NCI-H226 (cell line): ENCODE measurements at regions not wholly inside any gene's neighbourhood (a gene's known extent, or its start where the extent isn't known, plus 50 kb on each side); places are given as distances from the start of the nearest gene placed in this dataset.
"Not testable (repeated sequence)": the region's sequence is repeated elsewhere in the genome, so short reads cannot be mapped to it uniquely, and the experiment has no call there.

Experiments used
- DNase-seq: peaks from one replicate; pipeline ENCODE4 v3.0.0-alpha.2; 2015

- DNase-seq = no peak
These were observed 105.8 kb upstream of the RAB4A start for GRCh38 chr1:229164836-229165735.

DNA sequence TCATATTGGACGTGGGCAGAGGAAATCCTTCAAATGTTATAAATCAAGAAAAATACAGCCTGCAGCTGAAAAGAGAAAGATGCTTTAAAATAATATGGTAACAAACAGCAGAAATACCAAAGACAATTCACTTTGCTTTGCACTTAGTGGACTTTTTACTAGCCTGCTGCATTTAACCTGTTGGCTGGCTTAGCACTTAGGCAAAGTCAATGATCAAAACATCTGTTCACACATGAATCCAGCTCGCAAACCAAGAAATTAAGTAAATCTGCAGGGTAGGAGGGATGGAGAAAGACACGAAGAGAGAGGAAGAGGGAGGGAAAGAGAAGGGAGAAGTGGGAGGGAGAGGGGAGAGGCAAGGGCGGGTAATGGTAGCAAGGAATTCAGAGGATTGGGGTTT, 103.6 kb upstream of the RAB4A start:
- DNase-seq = no peak

GRCh38 chr1:229169399-229169798, 101.5 kb upstream of the RAB4A start:
- no peak for DNase-seq

GRCh38 chr1:229170274-229170673, 100.6 kb upstream of the RAB4A start:
- DNase-seq = no peak

GRCh38 chr1:229170778-229171505, 100.0 kb upstream of the RAB4A start:
- DNase-seq = no peak

DNA sequence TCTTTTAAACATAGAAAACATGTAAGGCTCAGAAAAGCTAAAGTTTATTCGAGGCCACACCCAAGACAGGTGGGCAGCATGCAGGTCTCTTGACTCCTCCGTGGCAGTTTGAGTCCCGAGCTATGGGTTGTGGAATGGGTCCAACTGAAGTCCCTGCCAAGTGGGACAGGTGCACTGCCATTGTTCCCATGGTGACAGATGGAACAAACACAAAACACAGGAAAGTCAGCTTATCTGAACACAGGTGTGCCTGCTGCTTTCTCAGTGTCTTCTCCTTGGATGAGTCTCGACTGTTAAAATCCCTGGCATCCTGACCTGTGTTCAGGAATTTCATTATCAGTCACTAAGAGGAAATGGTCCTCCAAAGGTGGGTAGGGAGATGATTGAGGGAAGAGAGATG, 99.0 kb upstream of the RAB4A start:
- no peak for DNase-seq

DNA sequence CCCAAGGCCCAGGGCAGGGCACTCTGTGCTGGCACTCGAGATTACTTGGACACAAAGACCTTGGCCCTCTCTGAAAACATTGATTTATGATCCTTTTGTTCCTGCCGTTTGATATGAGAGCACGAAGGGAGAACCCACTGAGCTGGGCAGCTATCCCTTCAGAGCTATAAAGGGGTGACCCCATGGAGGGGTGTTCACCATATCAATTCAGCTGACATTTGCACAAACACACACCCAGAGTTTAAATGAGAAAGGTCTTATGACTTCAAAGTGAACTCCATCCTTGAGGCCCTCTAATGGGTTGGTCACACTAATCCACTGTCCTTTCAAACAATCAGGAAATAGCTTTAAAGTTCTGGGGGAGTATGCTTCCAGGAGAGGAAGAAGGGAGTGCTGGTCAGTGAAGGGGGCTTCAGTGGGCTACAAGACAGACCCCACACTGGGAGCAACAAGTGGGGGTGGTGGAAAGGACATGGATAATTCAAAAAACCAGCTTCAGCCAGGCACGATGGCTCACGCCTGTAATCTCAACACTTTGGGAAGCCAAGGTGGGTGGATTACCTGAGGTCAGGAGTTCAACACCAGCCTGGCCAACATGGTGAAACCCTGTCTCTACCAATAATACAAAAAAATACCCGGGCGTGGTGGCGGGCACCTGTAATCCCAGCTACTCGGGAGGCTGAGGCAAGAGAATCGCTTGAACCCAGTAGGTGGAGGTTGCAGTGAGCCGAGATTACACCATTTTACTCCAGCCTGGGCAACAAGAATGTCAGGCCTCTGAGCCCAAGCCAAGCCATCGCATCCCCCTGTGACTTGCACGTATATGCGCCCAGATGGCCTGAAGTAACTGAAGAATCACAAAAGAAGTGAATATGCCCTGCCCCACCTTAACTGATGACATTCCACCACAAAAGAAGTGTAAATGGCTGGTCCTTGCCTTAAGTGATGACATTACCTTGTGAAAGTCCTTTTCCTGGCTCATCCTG, 97.1 kb upstream of the RAB4A start:
- DNase-seq = not testable (repeated sequence)

DNA sequence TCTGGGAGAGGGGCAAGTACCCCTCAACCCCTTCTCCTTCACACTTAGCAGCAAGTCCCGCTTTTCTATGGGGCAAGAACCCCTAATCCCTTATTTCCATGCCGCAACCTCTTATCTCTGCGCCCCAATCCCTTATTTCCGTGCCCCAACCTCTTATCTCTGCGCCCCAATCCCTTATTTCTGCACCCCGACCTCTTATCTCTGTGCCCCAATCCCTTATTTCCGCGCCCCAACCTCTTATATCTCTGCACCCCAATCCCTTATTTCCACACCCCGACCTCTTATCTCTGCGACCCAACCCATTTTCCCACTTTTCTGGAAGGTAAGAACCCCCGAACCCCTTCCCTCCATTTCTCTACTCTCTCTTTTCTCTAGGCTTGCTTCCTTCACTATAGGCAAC, 95.6 kb upstream of the RAB4A start:
- DNase-seq = not testable (repeated sequence)

DNA sequence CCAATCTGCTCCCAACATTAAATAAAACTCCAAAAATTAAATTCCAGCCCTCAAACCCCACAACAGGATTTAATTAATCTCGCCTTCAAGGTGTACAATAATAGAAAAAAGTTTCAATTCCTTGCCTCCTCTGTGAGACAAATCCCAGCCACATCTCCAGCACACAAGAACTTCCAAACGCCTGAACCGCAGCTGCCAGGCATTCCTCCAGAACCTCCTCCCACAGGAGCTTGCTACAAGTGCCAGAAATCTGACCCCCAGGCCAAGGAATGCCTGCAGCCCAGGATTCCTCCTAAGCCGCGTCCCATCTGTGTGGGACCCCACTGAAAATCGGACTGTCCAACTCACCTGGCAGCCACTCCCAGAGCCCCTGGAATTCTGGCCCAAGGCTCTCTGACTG, 94.5 kb upstream of the RAB4A start:
- DNase-seq = not testable (repeated sequence)

GRCh38 chr1:229180161-229180560, 90.8 kb upstream of the RAB4A start:
- no peak for DNase-seq

DNA sequence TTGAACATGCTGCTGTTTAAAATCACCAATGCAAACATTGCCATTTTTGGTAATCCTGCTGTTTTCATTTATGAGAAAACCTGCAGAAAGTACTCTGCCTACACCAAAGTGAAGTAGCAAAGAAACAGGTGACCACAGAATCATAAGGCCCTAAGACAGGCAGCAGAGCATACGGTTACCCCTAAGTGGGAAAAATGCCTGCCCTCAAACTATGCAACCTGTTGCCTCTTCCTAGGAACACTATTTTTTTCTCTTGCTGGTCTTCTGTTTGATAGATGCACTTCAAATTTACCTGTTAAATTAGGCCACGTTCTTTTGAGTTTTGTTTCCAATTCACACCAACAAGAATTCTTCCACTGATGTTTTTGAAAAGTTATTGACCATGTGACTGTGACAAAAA, 89.5 kb upstream of the RAB4A start:
- no peak for DNase-seq

GRCh38 chr1:229183588-229183987, 87.3 kb upstream of the RAB4A start:
- DNase-seq = no peak

DNA sequence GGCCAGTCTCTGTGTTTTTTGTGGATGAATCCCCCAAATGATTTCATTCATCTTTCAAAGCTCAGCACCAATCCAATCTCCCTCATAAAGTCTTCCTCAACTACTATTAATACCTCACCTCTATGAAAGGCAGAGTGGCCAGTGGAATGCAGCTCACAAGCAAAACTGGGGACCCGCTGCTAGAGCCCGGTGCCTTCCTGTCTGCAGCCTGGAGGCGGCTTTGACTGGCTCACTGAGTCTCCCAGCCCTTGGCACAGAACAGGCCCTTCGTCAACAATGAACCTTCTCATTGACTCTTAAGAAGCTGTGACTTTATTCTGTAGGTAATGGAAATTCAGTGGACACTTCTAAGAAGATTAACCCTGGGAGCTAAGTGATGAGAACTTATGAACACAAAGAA, 86.8 kb upstream of the RAB4A start:
- DNase-seq = no peak

DNA sequence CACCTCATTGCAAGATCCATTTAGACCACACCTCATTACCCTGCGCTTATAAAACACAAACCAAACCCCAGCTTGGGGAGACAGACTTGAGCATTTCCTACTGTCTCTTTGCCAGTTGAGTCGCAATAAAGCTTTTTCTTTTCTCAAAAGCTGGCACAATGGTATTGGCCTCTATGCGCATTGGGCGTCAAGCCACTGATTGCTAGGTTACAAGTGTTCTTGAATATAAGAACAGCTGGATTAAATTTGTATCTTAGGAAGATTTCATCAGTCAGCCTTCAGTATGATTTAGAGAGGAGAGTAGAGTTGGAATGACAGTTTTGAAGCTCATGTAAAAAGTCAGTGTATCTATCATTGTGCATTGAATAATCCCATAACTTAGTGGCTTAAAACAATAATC, 84.9 kb upstream of the RAB4A start:
- no peak for DNase-seq

DNA sequence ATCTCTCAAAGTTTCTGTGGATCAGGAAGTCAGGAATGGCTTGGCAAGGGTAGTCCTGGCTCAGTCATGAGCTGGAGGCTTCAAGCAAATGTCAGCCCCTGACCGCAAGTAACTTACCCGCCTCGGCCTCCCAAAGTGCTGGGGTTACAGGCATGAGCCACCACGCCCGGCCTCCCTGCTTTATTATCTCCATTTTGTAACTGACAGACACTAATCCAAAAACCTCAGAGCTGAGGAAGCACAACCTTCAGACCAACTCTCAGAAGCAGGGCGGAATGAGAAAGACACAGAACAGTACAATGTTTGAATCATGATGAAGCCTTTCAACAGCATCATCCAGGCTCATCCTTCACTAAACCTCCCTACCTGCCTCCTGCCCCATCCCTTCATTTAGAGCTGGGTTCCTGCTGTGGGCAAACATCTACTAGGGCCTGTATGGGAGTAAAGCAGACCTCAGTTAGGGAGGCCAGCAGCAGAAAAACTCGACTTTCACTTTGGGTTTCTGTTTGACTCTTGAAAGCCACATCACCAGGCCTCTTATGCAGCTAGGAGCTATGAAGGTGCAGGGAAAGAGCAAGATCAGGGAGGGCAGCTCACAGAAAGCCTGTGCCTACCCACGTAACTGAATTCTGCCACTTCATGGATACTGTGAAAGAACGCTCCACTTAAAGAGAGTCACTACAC, 84.4 kb upstream of the RAB4A start:
- DNase-seq = no peak

- no peak for DNase-seq
These were observed 80.8 kb upstream of the RAB4A start for GRCh38 chr1:229190057-229190575.

DNA sequence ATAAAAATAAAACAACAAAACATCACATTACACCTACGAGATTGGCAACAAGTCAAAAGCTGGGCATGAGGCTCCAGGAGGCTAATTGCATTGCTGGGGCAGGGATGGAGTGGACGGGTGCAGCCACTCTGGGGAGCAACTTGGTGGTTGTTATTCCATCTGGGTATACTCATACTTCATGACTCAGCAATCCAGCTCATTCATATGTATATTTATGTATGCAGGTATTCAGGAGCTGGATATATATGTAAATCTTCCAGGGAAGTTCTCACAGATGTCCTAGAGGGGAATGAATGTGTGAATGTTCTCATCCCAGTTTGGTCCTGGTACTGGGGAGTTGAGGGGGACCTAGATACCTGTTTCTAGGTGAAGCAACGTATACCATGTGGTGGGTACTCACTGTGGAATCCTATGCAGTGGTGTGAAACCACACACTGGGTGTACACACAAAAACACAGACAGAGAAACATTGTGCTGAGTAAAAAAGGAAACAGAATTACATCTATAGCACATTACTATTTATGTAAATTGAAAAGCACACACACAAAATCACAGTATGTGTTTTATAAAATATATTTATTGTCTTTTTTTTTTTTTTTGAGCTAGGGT, 79.7 kb upstream of the RAB4A start:
- DNase-seq = no peak

- peak; percentile 30 for DNase-seq
These were observed 78.9 kb upstream of the RAB4A start for GRCh38 chr1:229192031-229192430.

GRCh38 chr1:229192853-229193252, 78.1 kb upstream of the RAB4A start:
- DNase-seq = no peak

GRCh38 chr1:229194096-229194495, 76.8 kb upstream of the RAB4A start:
- DNase-seq = no peak

DNA sequence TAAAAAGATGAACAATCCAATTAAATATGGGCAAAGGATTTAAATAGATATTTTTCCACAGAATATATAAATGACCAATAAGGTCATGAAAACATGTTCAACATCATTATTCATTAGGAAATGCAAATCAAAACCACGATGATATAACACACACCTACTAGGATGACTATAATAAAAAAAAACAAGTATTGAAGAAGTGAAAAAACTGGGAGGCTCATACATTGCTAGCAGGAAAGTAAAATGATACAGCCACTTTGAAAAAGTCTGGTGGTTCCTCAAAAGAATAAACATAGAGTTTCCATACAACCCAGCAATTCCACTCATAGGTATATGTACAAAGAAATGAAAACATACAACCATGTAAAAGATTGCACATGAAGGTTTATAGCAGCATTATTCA, 75.7 kb upstream of the RAB4A start:
- no peak for DNase-seq
